Stimulated activated CD8-positive, alpha-beta memory T cell treated with anti-CD3 and anti-CD28 coated beads, Interleukin-4, amount 100 ng/mL, for 48 hours (primary cell): ENCODE measurements at regions not wholly inside any gene's neighbourhood (a gene's known extent, or its start where the extent isn't known, plus 50 kb on each side); places are given as distances from the start of the nearest gene placed in this dataset.
"Not testable (repeated sequence)": the region's sequence is repeated elsewhere in the genome, so short reads cannot be mapped to it uniquely, and the experiment has no call there.

Experiments used
- DNase-seq: peaks from one replicate; pipeline ENCODE4 v3.0.0-alpha.2; 2020

- not testable (repeated sequence) for DNase-seq
These were observed 166.0 kb downstream of the POTEG start for GRCh38 chr14:19268047-19268627.

GRCh38 chr14:19272235-19272634 is 161.9 kb downstream of the POTEG start:
- not testable (repeated sequence) for DNase-seq

GRCh38 chr14:19289669-19290068 is 144.5 kb downstream of the POTEG start:
- DNase-seq = not testable (repeated sequence)

GRCh38 chr14:19300243-19300642 is 133.9 kb downstream of the POTEG start:
- not testable (repeated sequence) for DNase-seq

- DNase-seq = not testable (repeated sequence)
These were observed 133.3 kb downstream of the POTEG start for GRCh38 chr14:19300838-19301237.

GRCh38 chr14:19303844-19304243 is 130.3 kb downstream of the POTEG start:
- DNase-seq = not testable (repeated sequence)

- DNase-seq = not testable (repeated sequence)
These were observed 129.7 kb downstream of the POTEG start for GRCh38 chr14:19304442-19304841.

- not testable (repeated sequence) for DNase-seq
These were observed 129.2 kb downstream of the POTEG start for GRCh38 chr14:19304918-19305317.

GRCh38 chr14:19305776-19306175 is 128.4 kb downstream of the POTEG start:
- not testable (repeated sequence) for DNase-seq

GRCh38 chr14:19306405-19306804 is 127.7 kb downstream of the POTEG start:
- not testable (repeated sequence) for DNase-seq

GRCh38 chr14:19311023-19311422 is 123.1 kb downstream of the POTEG start:
- DNase-seq = not testable (repeated sequence)

GRCh38 chr14:19330678-19331077 is 103.5 kb downstream of the POTEG start:
- not testable (repeated sequence) for DNase-seq

- not testable (repeated sequence) for DNase-seq
These were observed 96.7 kb downstream of the POTEG start for GRCh38 chr14:19337232-19338059.

GRCh38 chr14:19338060-19338372 is 96.1 kb downstream of the POTEG start:
- not testable (repeated sequence) for DNase-seq

- not testable (repeated sequence) for DNase-seq
These were observed 93.2 kb downstream of the POTEG start for GRCh38 chr14:19340976-19341375.

- not testable (repeated sequence) for DNase-seq
These were observed 92.5 kb downstream of the POTEG start for GRCh38 chr14:19341627-19342026.

- DNase-seq = not testable (repeated sequence)
These were observed 89.9 kb downstream of the POTEG start for GRCh38 chr14:19344261-19344660.

- DNase-seq = not testable (repeated sequence)
These were observed 89.5 kb downstream of the POTEG start for GRCh38 chr14:19344689-19345088.

GRCh38 chr14:19345298-19345911 is 88.7 kb downstream of the POTEG start:
- DNase-seq = not testable (repeated sequence)

- DNase-seq = not testable (repeated sequence)
These were observed 88.1 kb downstream of the POTEG start for GRCh38 chr14:19346074-19346480.

- not testable (repeated sequence) for DNase-seq
These were observed 87.5 kb downstream of the POTEG start for GRCh38 chr14:19346636-19347035.

- DNase-seq = not testable (repeated sequence)
These were observed 87.0 kb downstream of the POTEG start for GRCh38 chr14:19347112-19347511.
